Hepatocyte (in vitro differentiated cells): ENCODE measurements at regions not wholly inside any gene's neighbourhood (a gene's known extent, or its start where the extent isn't known, plus 50 kb on each side); places are given as distances from the start of the nearest gene placed in this dataset.

Source experiments
- DNase-seq: peaks from one replicate; pipeline ENCODE4 v3.0.0-alpha.2; 2016; ENCODE audit warnings: low spot score
- H2AFZ ChIP-seq: fragments of 200-600 bp; sonication (generic); 2 replicates; pipeline ENCODE4 v1.6.0; 2016; ENCODE audit warnings: antibody characterized with exemption, mild to moderate bottlenecking
- H3K27ac ChIP-seq: fragments of 200-600 bp; sonication (generic); 2 replicates; pipeline ENCODE4 v1.5.1; 2016; ENCODE audit warnings: mild to moderate bottlenecking
- H3K27me3 ChIP-seq: fragments of 200-600 bp; sonication (generic); 2 replicates; pipeline ENCODE4 v1.6.1; 2016
- H3K36me3 ChIP-seq: fragments of 200-600 bp; sonication (generic); replicated peaks from 2 replicates; pipeline ENCODE4 v1.5.1; 2016; ENCODE audit warnings: low read depth; ENCODE audit not compliant: insufficient read depth
- H3K4me1 ChIP-seq: fragments of 200-600 bp; sonication (generic); 2 replicates; pipeline ENCODE4 v1.5.1; 2016; ENCODE audit warnings: mild to moderate bottlenecking, moderate library complexity; ENCODE audit not compliant: insufficient read depth
- H3K4me2 ChIP-seq: fragments of 200-600 bp; sonication (generic); 2 replicates; pipeline ENCODE4 v1.6.0; 2016
- H3K4me3 ChIP-seq: fragments of 200-600 bp; sonication (generic); 2 replicates; pipeline ENCODE4 v1.5.1; 2016; ENCODE audit warnings: mild to moderate bottlenecking
- H3K79me2 ChIP-seq: fragments of 200-600 bp; sonication (generic); 2 replicates; pipeline ENCODE4 v1.6.0; 2017; ENCODE audit warnings: mild to moderate bottlenecking
- H3K9me2 ChIP-seq: fragments of 200-600 bp; sonication (generic); replicated peaks from 2 replicates; pipeline ENCODE4 v1.6.0; 2017; ENCODE audit warnings: mild to moderate bottlenecking; ENCODE audit not compliant: insufficient read depth
- H3K9me3 ChIP-seq: fragments of 200-600 bp; sonication (generic); 2 replicates; pipeline ENCODE4 v1.5.1; 2016; ENCODE audit warnings: low read depth, mild to moderate bottlenecking
- H4K20me1 ChIP-seq: fragments of 200-600 bp; sonication (generic); 2 replicates; pipeline ENCODE4 v1.6.0; 2016; ENCODE audit warnings: mild to moderate bottlenecking; ENCODE audit not compliant: insufficient read depth, poor library complexity, severe bottlenecking
- CTCF ChIP-seq: fragments of 200-600 bp; sonication (generic); IDR thresholded peaks from 2 replicates; pipeline ENCODE4 v1.5.1; 2016; ENCODE audit warnings: antibody characterized with exemption, mild to moderate bottlenecking; ENCODE audit not compliant: poor library complexity
- EZH2 ChIP-seq: fragments of 200-600 bp; sonication (generic); IDR thresholded peaks from 2 replicates; pipeline ENCODE4 v1.6.1; 2016; ENCODE audit warnings: antibody characterized with exemption, mild to moderate bottlenecking, borderline replicate concordance
- EZH2phosphoT487 ChIP-seq: fragments of 200-600 bp; sonication (generic); IDR thresholded peaks from one replicate; pipeline ENCODE4 v1.6.1; 2018; ENCODE audit warnings: antibody characterized with exemption, mild to moderate bottlenecking, low read depth, moderate library complexity; ENCODE audit not compliant: unreplicated experiment, severe bottlenecking
- WGBS: methylation state at CpG from one replicate; pipeline ENCODE4 v1.1.6; 2016; ENCODE audit warnings: low lambda C conversion rate; ENCODE audit errors: missing lambda C conversion rate; 5-methylcytosine and 5-hydroxymethylcytosine counted together

- H3K27ac ChIP-seq: no peak overlapping the region
- H3K4me2 ChIP-seq: no peak overlapping the region
- H3K27me3 ChIP-seq: no peaks in the 10 kb centered on the region
- no peak overlapping the region for H2AFZ ChIP-seq
- H3K9me3 ChIP-seq: no peaks in the 10 kb centered on the region
- 94% methylated on average over 4 of the region's 4 CpGs for WGBS
- no peaks in the 10 kb centered on the region for H3K4me1 ChIP-seq
- no peaks in the 10 kb centered on the region for H3K36me3 ChIP-seq
- H3K9me2 ChIP-seq: no peaks in the 10 kb centered on the region
- H4K20me1 ChIP-seq: no peaks in the 10 kb centered on the region
- TF ChIP-seq EZH2phosphoT487 (no peak), CTCF (no peak), EZH2 (no peak)
- DNase-seq: no peak
- H3K79me2 ChIP-seq: no peaks in the 10 kb centered on the region
- H3K4me3 ChIP-seq: no peak overlapping the region
Measured at GRCh38 chr18:55751476-55751875, 163.5 kb upstream of the TCF4 start.

GRCh38 chr18:55748227-55748738 is 160.3 kb upstream of the TCF4 start:
- no peak for DNase-seq

GRCh38 chr18:55744206-55744605 is 156.2 kb upstream of the TCF4 start:
- Histone ChIP-seq H3K27ac (no peak overlapping the region), H2AFZ (no peak overlapping the region), H3K4me3 (no peak overlapping the region), H3K9me2 (no peaks in the 10 kb centered on the region), H3K4me2 (no peak overlapping the region), H3K79me2 (no peaks in the 10 kb centered on the region), H3K36me3 (no peaks in the 10 kb centered on the region), H3K4me1 (peaks cover 5% of the 10 kb centered on the region), H4K20me1 (no peaks in the 10 kb centered on the region), H3K27me3 (peaks cover 16% of the 10 kb centered on the region), H3K9me3 (no peaks in the 10 kb centered on the region)
- DNase-seq: no peak
- TF ChIP-seq EZH2 (no peak), EZH2phosphoT487 (no peak), CTCF (no peak)
- 82% methylated on average over 2 of the region's 2 CpGs for WGBS

More at GRCh38 chr18:55748227-55748738, 160.3 kb upstream of the TCF4 start:
- peaks cover 16% of the 10 kb centered on the region for H3K27me3 ChIP-seq
- H3K36me3 ChIP-seq: no peaks in the 10 kb centered on the region
- peaks cover 5% of the 10 kb centered on the region for H3K4me1 ChIP-seq
- no peaks in the 10 kb centered on the region for H3K79me2 ChIP-seq
- H2AFZ ChIP-seq: no peak overlapping the region
- no peak overlapping the region for H3K4me3 ChIP-seq
- H3K27ac ChIP-seq: no peak overlapping the region
- 43% methylated on average over 4 of the region's 4 CpGs for WGBS
- no peak overlapping the region for H3K4me2 ChIP-seq
- no peaks in the 10 kb centered on the region for H3K9me2 ChIP-seq
- TF ChIP-seq EZH2 (no peak), CTCF (no peak), EZH2phosphoT487 (no peak)
- no peaks in the 10 kb centered on the region for H4K20me1 ChIP-seq
- H3K9me3 ChIP-seq: no peaks in the 10 kb centered on the region

- H2AFZ ChIP-seq: no peak overlapping the region
- no peak overlapping the region for H3K4me3 ChIP-seq
- H3K27ac ChIP-seq: no peak overlapping the region
- H3K4me1 ChIP-seq: peaks cover 5% of the 10 kb centered on the region
- WGBS: 81% methylated on average over 3 of the region's 3 CpGs
- peaks cover 16% of the 10 kb centered on the region for H3K27me3 ChIP-seq
- TF ChIP-seq CTCF (no peak), EZH2phosphoT487 (no peak), EZH2 (no peak)
- no peaks in the 10 kb centered on the region for H3K9me3 ChIP-seq
- H3K9me2 ChIP-seq: no peaks in the 10 kb centered on the region
- no peak for DNase-seq
- H4K20me1 ChIP-seq: no peaks in the 10 kb centered on the region
- H3K36me3 ChIP-seq: no peaks in the 10 kb centered on the region
- no peaks in the 10 kb centered on the region for H3K79me2 ChIP-seq
- no peak overlapping the region for H3K4me2 ChIP-seq
Measured at GRCh38 chr18:55743736-55744135, 155.7 kb upstream of the TCF4 start.
